HG03521 (cell line): ENCODE measurements at regions not wholly inside any gene's neighbourhood (a gene's known extent, or its start where the extent isn't known, plus 50 kb on each side); places are given as distances from the start of the nearest gene placed in this dataset.

ENCODE experiments used
- ATAC-seq: cut with Tn5 transposase; IDR thresholded peaks from one replicate; pipeline ENCODE4 v1.9.1; 2021; ENCODE audit warnings: mild to moderate bottlenecking, moderate library complexity; ENCODE audit not compliant: unreplicated experiment

- ATAC-seq: no peak
These were observed 247.6 kb upstream of the CNKSR2 start for GRCh38 chrX:21126661-21127060.

GRCh38 chrX:21131346-21131745 lies 242.9 kb upstream of the CNKSR2 start:
- no peak for ATAC-seq

- ATAC-seq: no peak
These were observed 242.4 kb upstream of the CNKSR2 start for GRCh38 chrX:21131786-21132185.

- ATAC-seq: no peak
These were observed 241.4 kb upstream of the CNKSR2 start for GRCh38 chrX:21132686-21133393.

GRCh38 chrX:21150208-21150607 lies 224.0 kb upstream of the CNKSR2 start:
- ATAC-seq: no peak

GRCh38 chrX:21151051-21151450 lies 223.2 kb upstream of the CNKSR2 start:
- no peak for ATAC-seq

GRCh38 chrX:21153033-21153432 lies 221.2 kb upstream of the CNKSR2 start:
- ATAC-seq: no peak

- no peak for ATAC-seq
These were observed 220.7 kb upstream of the CNKSR2 start for GRCh38 chrX:21153503-21153902.

- no peak for ATAC-seq
These were observed 218.3 kb upstream of the CNKSR2 start for GRCh38 chrX:21155916-21156315.

GRCh38 chrX:21156632-21157031 lies 217.6 kb upstream of the CNKSR2 start:
- no peak for ATAC-seq

- ATAC-seq: no peak
These were observed 215.5 kb upstream of the CNKSR2 start for GRCh38 chrX:21158678-21159077.

GRCh38 chrX:21166272-21166982 lies 207.8 kb upstream of the CNKSR2 start:
- ATAC-seq: no peak

- no peak for ATAC-seq
These were observed 207.2 kb upstream of the CNKSR2 start for GRCh38 chrX:21167011-21167410.

- no peak for ATAC-seq
These were observed 206.7 kb upstream of the CNKSR2 start for GRCh38 chrX:21167494-21167893.

- ATAC-seq: no peak
These were observed 205.6 kb upstream of the CNKSR2 start for GRCh38 chrX:21168401-21169160.

GRCh38 chrX:21171181-21171580 lies 203.0 kb upstream of the CNKSR2 start:
- no peak for ATAC-seq

GRCh38 chrX:21174439-21174838 lies 199.8 kb upstream of the CNKSR2 start:
- ATAC-seq: no peak

GRCh38 chrX:21176921-21177571 lies 197.2 kb upstream of the CNKSR2 start:
- ATAC-seq: no peak

- no peak for ATAC-seq
These were observed 192.9 kb upstream of the CNKSR2 start for GRCh38 chrX:21181232-21181853.

- no peak for ATAC-seq
These were observed 181.0 kb upstream of the CNKSR2 start for GRCh38 chrX:21193196-21193595.

- no peak for ATAC-seq
These were observed 179.7 kb upstream of the CNKSR2 start for GRCh38 chrX:21194526-21194925.
